H1 (cell line): ENCODE measurements at regions not wholly inside any gene's neighbourhood (a gene's known extent, or its start where the extent isn't known, plus 50 kb on each side); places are given as distances from the start of the nearest gene placed in this dataset.
A peak's percentile ranks its signal among the peaks of the same experiment; 100 is the strongest.

Experiments used
- CTCF ChIA-PET: fragments of 300-600 bp; sonication (Branson Sonifier 250); formaldehyde crosslinking; loops from one replicate; lab custom pipeline; 2021; ENCODE audit not compliant: partially characterized antibody; lab: Charles Lee
- POLR2A ChIA-PET: fragments of 300-600 bp; sonication (Branson Sonifier 250); formaldehyde crosslinking; loops from one replicate; lab custom pipeline; 2021; ENCODE audit warnings: inconsistent platforms; ENCODE audit not compliant: partially characterized antibody; lab: Charles Lee
- DNase-seq, 2 experiments: peaks; one replicate each; pipeline versions ENCODE4 v3.0.0 to v3.0.0-alpha.2; 2010 to 2022; ENCODE audit warnings: low spot score in 2 of 2, low read depth in 1 of 2, mixed read lengths in 1 of 2
- FAIRE-seq: peaks from 2 replicates; lab custom pipeline; 2011; peaks lifted over from hg19 to GRCh38; lab: Jason Lieb, UNC
- H2AFZ ChIP-seq: 2 replicates; pipeline ENCODE4 v1.8.1; 2012; ENCODE audit warnings: low read length, inconsistent platforms
- H2AK5ac ChIP-seq: 2 replicates; pipeline ENCODE4 v1.6.1; 2013; ENCODE audit warnings: low read depth, low read length
- H2BK120ac ChIP-seq: replicated peaks from 2 replicates; pipeline ENCODE3; 2013; ENCODE audit warnings: low read depth, low read length, inconsistent platforms
- H2BK12ac ChIP-seq: 2 replicates; pipeline ENCODE4 v1.6.1; 2013; ENCODE audit warnings: low read depth, low read length
- H2BK15ac ChIP-seq: 2 replicates; pipeline ENCODE4 v1.6.1; 2013; ENCODE audit warnings: low read length
- H2BK20ac ChIP-seq: 2 replicates; pipeline ENCODE4 v1.6.1; 2013; ENCODE audit warnings: low read length
- H2BK5ac ChIP-seq: 2 replicates; pipeline ENCODE4 v1.6.1; 2013; ENCODE audit warnings: low read depth, low read length
- H3K14ac ChIP-seq: 2 replicates; pipeline ENCODE4 v1.6.1; 2013; ENCODE audit warnings: inconsistent platforms; ENCODE audit not compliant: insufficient read length
- H3K18ac ChIP-seq: 2 replicates; pipeline ENCODE4 v1.6.1; 2013; ENCODE audit warnings: low read length; ENCODE audit errors: extremely low read depth
- H3K23ac ChIP-seq: 2 replicates; pipeline ENCODE4 v1.6.1; 2013; ENCODE audit warnings: inconsistent platforms; ENCODE audit not compliant: insufficient read length
- H3K23me2 ChIP-seq: 2 replicates; pipeline ENCODE4 v1.6.1; 2013; ENCODE audit warnings: low read depth, low read length
- H3K27ac ChIP-seq: 2 replicates; pipeline ENCODE4 v1.6.1; 2011; ENCODE audit warnings: low read depth, low read length, inconsistent platforms
- H3K27me3 ChIP-seq, 4 experiments: replicated peaks in 1 of 4; 1 replicate in 1 of 4; 2 replicates in 3 of 4; pipeline versions ENCODE4 v1.6.1 to v1.8.1; 2011 to 2013; ENCODE audit warnings: low read length in 3 of 4, mild to moderate bottlenecking in 3 of 4, inconsistent platforms in 2 of 4, mixed read lengths in 2 of 4, moderate library complexity in 1 of 4; ENCODE audit not compliant: control insufficient read depth in 3 of 4, insufficient read depth in 3 of 4; ENCODE audit errors: extremely low read depth in 1 of 4
- H3K36me3 ChIP-seq, 4 experiments: 2 replicates each; pipeline versions ENCODE4 v1.6.1 to v1.8.1; 2011 to 2013; ENCODE audit warnings: mild to moderate bottlenecking in 4 of 4, low read length in 3 of 4, moderate library complexity in 2 of 4, control low read depth in 1 of 4, inconsistent platforms in 1 of 4; ENCODE audit not compliant: insufficient read depth in 4 of 4, control insufficient read depth in 2 of 4
- H3K4ac ChIP-seq: replicated peaks from 2 replicates; pipeline ENCODE3; 2013; ENCODE audit warnings: low read length, low read depth, mixed read lengths, inconsistent platforms; ENCODE audit not compliant: insufficient read length
- H3K4me1 ChIP-seq, 4 experiments: replicated peaks in 1 of 4; 1 replicate in 1 of 4; 2 replicates in 3 of 4; pipeline versions ENCODE4 v1.6.1 to v1.8.1; 2011 to 2013; ENCODE audit warnings: low read length in 3 of 4, inconsistent platforms in 2 of 4, mixed read lengths in 1 of 4; ENCODE audit not compliant: insufficient read depth in 4 of 4, control insufficient read depth in 3 of 4
- H3K4me2 ChIP-seq, 2 experiments: 2 replicates each; pipeline versions ENCODE4 v1.6.1 to v1.8.1; 2011 to 2013; ENCODE audit warnings: low read depth in 2 of 2, low read length in 2 of 2, control low read depth in 1 of 2, inconsistent platforms in 1 of 2, mild to moderate bottlenecking in 1 of 2; ENCODE audit not compliant: insufficient read depth in 1 of 2
- H3K4me3 ChIP-seq, 4 experiments: fragments of 200-600, 300-600 bp in 1 of 4; sonication (generic), shearing (Covaris generic), sonication (Bioruptor Twin) in 1 of 4; 2 replicates each; pipeline versions ENCODE4 v1.5.1 to v1.8.1; 2011 to 2016; ENCODE audit warnings: low read length in 4 of 4, low read depth in 3 of 4, control low read depth in 2 of 4, inconsistent platforms in 2 of 4, mild to moderate bottlenecking in 2 of 4, mixed read lengths in 1 of 4, moderate library complexity in 1 of 4; ENCODE audit not compliant: insufficient read depth in 2 of 4; ENCODE audit errors: extremely low read depth in 1 of 4
- H3K56ac ChIP-seq: replicated peaks from 2 replicates; pipeline ENCODE3; 2013; ENCODE audit warnings: low read depth, mild to moderate bottlenecking, mixed read lengths, low read length, inconsistent platforms; ENCODE audit not compliant: insufficient read length
- H3K79me1 ChIP-seq: 2 replicates; pipeline ENCODE4 v1.6.1; 2013; ENCODE audit warnings: low read depth, low read length, control low read depth
- H3K79me2 ChIP-seq, 2 experiments: 2 replicates each; pipeline versions ENCODE4 v1.6.1 to v1.8.1; 2012 to 2013; ENCODE audit warnings: low read length in 2 of 2, mild to moderate bottlenecking in 2 of 2, inconsistent platforms in 1 of 2; ENCODE audit not compliant: insufficient read depth in 2 of 2, control insufficient read depth in 1 of 2
- H3K9ac ChIP-seq, 4 experiments: replicated peaks in 1 of 4; 1 replicate in 1 of 4; 2 replicates in 3 of 4; pipeline versions ENCODE4 v1.6.1 to v1.8.1; 2011 to 2013; ENCODE audit warnings: low read depth in 3 of 4, low read length in 3 of 4, control low read depth in 2 of 4, mild to moderate bottlenecking in 2 of 4, moderate library complexity in 2 of 4, inconsistent platforms in 1 of 4; ENCODE audit errors: extremely low read depth in 1 of 4
- H3K9me3 ChIP-seq, 2 experiments: 2 replicates each; pipeline versions ENCODE4 v1.6.1 to v1.8.1; 2012 to 2013; ENCODE audit warnings: mild to moderate bottlenecking in 2 of 2, moderate library complexity in 2 of 2, control low read depth in 1 of 2, inconsistent platforms in 1 of 2, low read depth in 1 of 2, low read length in 1 of 2, mixed read lengths in 1 of 2; ENCODE audit not compliant: insufficient read depth in 2 of 2
- H4K20me1 ChIP-seq, 2 experiments: replicated peaks in 1 of 2; 2 replicates each; pipeline versions ENCODE3 to v1.8.1; 2011 to 2013; ENCODE audit warnings: inconsistent platforms in 2 of 2, low read length in 2 of 2, mild to moderate bottlenecking in 1 of 2; ENCODE audit not compliant: insufficient read depth in 2 of 2, control insufficient read depth in 1 of 2
- H4K5ac ChIP-seq: 2 replicates; pipeline ENCODE4 v1.6.1; 2013; ENCODE audit warnings: low read length, low read depth, mixed read lengths, inconsistent platforms; ENCODE audit not compliant: insufficient read length
- H4K8ac ChIP-seq: 2 replicates; pipeline ENCODE4 v1.8.0; 2013; ENCODE audit warnings: mild to moderate bottlenecking, moderate library complexity, low read length, inconsistent platforms; ENCODE audit not compliant: insufficient read depth; ENCODE audit errors: extremely low read depth
- H4K91ac ChIP-seq: replicated peaks from 2 replicates; pipeline ENCODE3; 2013; ENCODE audit warnings: low read length, mixed read lengths, inconsistent platforms; ENCODE audit not compliant: insufficient read length
- ATF3 ChIP-seq: IDR thresholded peaks from 2 replicates; pipeline ENCODE4 v1.6.1; 2011; ENCODE audit warnings: low read depth, mild to moderate bottlenecking, low read length; ENCODE audit not compliant: insufficient read depth
- CHD2 ChIP-seq: IDR thresholded peaks from 2 replicates; pipeline ENCODE4 v1.6.1; 2012; ENCODE audit warnings: low read length, improper control_type of control experiment
- GABPA ChIP-seq: IDR thresholded peaks from 2 replicates; pipeline ENCODE4 v1.6.1; 2011; ENCODE audit warnings: mild to moderate bottlenecking, low read length, moderate library complexity, borderline replicate concordance; ENCODE audit not compliant: insufficient read depth
- JUN ChIP-seq: IDR thresholded peaks from 2 replicates; pipeline ENCODE4 v1.6.1; 2011; ENCODE audit warnings: low read depth, mild to moderate bottlenecking, improper control_type of control experiment, low read length
- KDM4A ChIP-seq: IDR thresholded peaks from one replicate; pipeline ENCODE4 v1.7.1; 2012; ENCODE audit warnings: low read depth, mild to moderate bottlenecking, moderate library complexity, low read length, inconsistent platforms; ENCODE audit not compliant: severe bottlenecking
- MAX ChIP-seq: IDR thresholded peaks from 2 replicates; pipeline ENCODE4 v1.6.1; 2012; ENCODE audit warnings: inconsistent platforms
- NANOG ChIP-seq: IDR thresholded peaks from 2 replicates; pipeline ENCODE4 v1.6.1; 2011; ENCODE audit warnings: low read length, low read depth, mild to moderate bottlenecking, inconsistent platforms; ENCODE audit not compliant: insufficient read depth, poor library complexity, severe bottlenecking
- POU5F1 ChIP-seq: IDR thresholded peaks from 2 replicates; pipeline ENCODE4 v1.6.1; 2011; ENCODE audit warnings: low read depth, mild to moderate bottlenecking, low read length, moderate library complexity
- RBBP5 ChIP-seq: IDR thresholded peaks from 2 replicates; pipeline ENCODE4 v1.7.1; 2012; ENCODE audit warnings: low read depth, mild to moderate bottlenecking, inconsistent platforms, low read length, moderate library complexity, borderline replicate concordance
- SIRT6 ChIP-seq: IDR thresholded peaks from one replicate; pipeline ENCODE4 v1.7.1; 2012; ENCODE audit warnings: low read length, inconsistent platforms
- TEAD4 ChIP-seq: IDR thresholded peaks from 2 replicates; pipeline ENCODE4 v1.6.1; 2012; ENCODE audit warnings: low read depth, low read length, inconsistent platforms, mixed read lengths
- WGBS, 2 experiments: shearing (Covaris generic) in 1 of 2; methylation state at CpG; one replicate each; pipeline versions ENCODE4 v1.1.6 to v1.1.7; 2013 to 2015; ENCODE audit warnings: low lambda C conversion rate in 2 of 2, mixed read lengths in 2 of 2, inconsistent platforms in 1 of 2, low coverage in 1 of 2, missing lambda C conversion rate in 1 of 2; ENCODE audit not compliant: insufficient replicate concordance in 2 of 2, insufficient coverage in 1 of 2, insufficient read length in 1 of 2; ENCODE audit errors: extremely low coverage in 1 of 2, missing lambda C conversion rate in 1 of 2; 5-methylcytosine and 5-hydroxymethylcytosine counted together

GRCh38 chr16:17657045-17657444, 186.3 kb upstream of the XYLT1 start:
- no peak overlapping the region for H2BK120ac ChIP-seq
- no peak overlapping the region for H2BK5ac ChIP-seq
- H3K27me3 ChIP-seq, result no peaks in the 10 kb centered on the region
- no peak overlapping the region for H3K18ac ChIP-seq
- no peak overlapping the region for H3K23ac ChIP-seq
- H3K56ac ChIP-seq, result no peak overlapping the region
- no peak overlapping the region for H2BK12ac ChIP-seq
- no peaks in the 10 kb centered on the region for H3K79me2 ChIP-seq
- peaks cover 0 to 8% (median 3%) of the 10 kb centered on the region in 4 experiments; a peak in 3 of 7 replicates for H3K4me1 ChIP-seq
- H3K23me2 ChIP-seq, result peaks cover 2% of the 10 kb centered on the region; the same call in 1 of the 2 replicates
- FAIRE-seq (peak; percentile 32), DNase-seq (peak in 1 of 2 experiments; percentile 51)
- H3K9me3 ChIP-seq, result no peaks in the 10 kb centered on the region
- H3K4ac ChIP-seq, result no peak overlapping the region
- H2BK15ac ChIP-seq, result no peak overlapping the region; the same call in 1 of the 2 replicates
- H2BK20ac ChIP-seq, result no peak overlapping the region
- no peak overlapping the region for H3K14ac ChIP-seq
- H3K79me1 ChIP-seq, result no peaks in the 10 kb centered on the region
- H4K91ac ChIP-seq, result no peak overlapping the region
- H2AFZ ChIP-seq, result no peak overlapping the region
- no peaks in the 10 kb centered on the region for H3K36me3 ChIP-seq
- no peaks in the 10 kb centered on the region for H4K20me1 ChIP-seq
- H3K27ac ChIP-seq, result no peak overlapping the region
- CTCF ChIA-PET, result interaction anchor here (0.8 kb wide), 1 partner anchor 135 kb away, joined by 3 read pairs; no protein-coding TSS in a partner anchor
- H3K9ac ChIP-seq, result no peak overlapping the region
- WGBS, 2 experiments, result 67% methylated on average over 7 of the region's 7 CpGs; no CpG with 5 or more reads in 1 of the 2 experiments
- POLR2A ChIA-PET, result interaction anchor here (1.5 kb wide), 1 partner anchor 88 kb away, joined by 4 read pairs; no protein-coding TSS in a partner anchor
- no peak overlapping the region for H2AK5ac ChIP-seq
- H3K4me2 ChIP-seq, result no peak overlapping the region; a peak in 1 of 4 replicates
- no peak overlapping the region for H4K5ac ChIP-seq
- H3K4me3 ChIP-seq, result no peak overlapping the region
- H4K8ac ChIP-seq, result no peak overlapping the region
- TF ChIP-seq GABPA (no peak), ATF3 (no peak), JUN (no peak), TEAD4 (no peak), CHD2 (no peak), RBBP5 (no peak), MAX (no peak), KDM4A (no peak), NANOG (no peak), SIRT6 (no peak), POU5F1 (no peak)
